ENCODE measurements at regions not wholly inside any gene's neighbourhood (a gene's known extent, or its start where the extent isn't known, plus 50 kb on each side); places are given as distances from the start of the nearest gene placed in this dataset.

GRCh38 chr6:95469511-95469910 lies 107.8 kb upstream of the MANEA start:
- H2BK15ac ChIP-seq (ENCODE audit: low read depth, low read length) = no peak overlapping the region
- H3K4ac ChIP-seq (ENCODE audit: low read depth, low read length) = no peak overlapping the region
- no peak overlapping the region for H3K23ac ChIP-seq (ENCODE audit: low read depth, low read length)
- CTCF ChIA-PET = no interaction called here
- no peak overlapping the region for H2BK20ac ChIP-seq (ENCODE audit: low read depth, low read length)
- no peak overlapping the region for H3K14ac ChIP-seq (replicated peaks; ENCODE audit: low read depth, low read length)
- H3K4me2 ChIP-seq (ENCODE audit: low read depth, low read length) = no peak overlapping the region
- no peak overlapping the region for H2AK5ac ChIP-seq (ENCODE audit: low read depth, low read length)
- H2AFZ ChIP-seq (replicated peaks; ENCODE audit: low read length, poor library complexity) = no peak overlapping the region
- no peak overlapping the region for H4K8ac ChIP-seq (ENCODE audit: low read depth in 2 of 2, low read length in 2 of 2)
- no peak for DNase-seq
- in situ Hi-C loops (cut with MboI; ENCODE audit: low sequenced_read_pairs) = no loop called here
- H2BK5ac ChIP-seq (ENCODE audit: low read depth, low read length, poor library complexity, severe bottlenecking) = no peak overlapping the region
- no peak overlapping the region for H4K91ac ChIP-seq (ENCODE audit: insufficient read depth, low read depth, low read length)
- no peaks in the 10 kb centered on the region for H3K9me1 ChIP-seq (ENCODE audit: insufficient read depth, low read length)
- peaks cover 14% of the 10 kb centered on the region for H3K9me3 ChIP-seq (ENCODE audit: control insufficient read depth, insufficient read depth, low read length)
- H2AK9ac ChIP-seq (replicated peaks; ENCODE audit: low read depth, low read length, poor library complexity) = no peak overlapping the region
- H3K36me3 ChIP-seq (ENCODE audit: control insufficient read depth, insufficient read depth, low read length) = no peaks in the 10 kb centered on the region
- H3K4me1 ChIP-seq (ENCODE audit: control insufficient read depth, insufficient read depth, low read length) = no peaks in the 10 kb centered on the region
- WGBS, 2 experiments (ENCODE audit: extremely low coverage in 2 of 2, insufficient read length in 1 of 2) = no CpG with 5 or more reads among the region's 2 CpGs
- no peak overlapping the region for H3K56ac ChIP-seq (ENCODE audit: extremely low read depth, insufficient read depth, low read length)
- H4K5ac ChIP-seq (ENCODE audit: low read depth, low read length) = no peak overlapping the region
- POLR2A ChIA-PET (ENCODE audit: unreplicated experiment) = no interaction called here
- H3K27me3 ChIP-seq (ENCODE audit: control insufficient read depth, insufficient read depth, low read length) = no peaks in the 10 kb centered on the region
- ATAC-seq (ENCODE audit: low read depth) = no peak
- H3K4me3 ChIP-seq (ENCODE audit: insufficient read depth, low read depth, low read length) = no peak overlapping the region
- no peak overlapping the region for H2BK120ac ChIP-seq (ENCODE audit: low read depth, low read length)
- no peak for TF ChIP-seq POLR2A (IDR thresholded peaks at IDR 0.05; ENCODE audit: low read depth, low read length)
- TF ChIP-seq USF2 (IDR thresholded peaks at IDR 0.05; ENCODE audit: low read depth, low read length) = no peak
- TF ChIP-seq CEBPB (IDR thresholded peaks at IDR 0.05; ENCODE audit: low read depth, low read length) = no peak
- TF ChIP-seq RCOR1 (IDR thresholded peaks at IDR 0.05; ENCODE audit: insufficient replicate concordance, low read length) = no peak
- no peak for TF ChIP-seq FOS (IDR thresholded peaks at IDR 0.05; ENCODE audit: low read depth, low read length)
- 0 out of 2 replicates have a peak, but pooled peaks have one; percentile 6 for TF ChIP-seq MAFK (IDR thresholded peaks at IDR 0.05; ENCODE audit: low read depth, low read length)
- no peak for TF ChIP-seq SMC3 (IDR thresholded peaks at IDR 0.05; ENCODE audit: low read depth, low read length)
- no peaks in the 10 kb centered on the region for H3K79me1 ChIP-seq (ENCODE audit: low read depth in 1 of 2, low read length in 2 of 2)
- no TSS peak for BruUV-seq (replicated peaks)
- dilution Hi-C loops (cut with HindIII; ENCODE audit: low sequenced_read_pairs, unreplicated experiment) = no loop called here
- no peak overlapping the region for H3K18ac ChIP-seq (ENCODE audit: low read depth, low read length)
- no peak overlapping the region for H3K27ac ChIP-seq (ENCODE audit: insufficient read depth, low read length)
- intact Hi-C loops (cut with micrococcal nuclease) = no loop called here
- H4K20me1 ChIP-seq (ENCODE audit: insufficient read depth, low read length) = no peaks in the 10 kb centered on the region
- H3K9ac ChIP-seq (ENCODE audit: low read depth, low read length) = no peak overlapping the region

Data from IMR-90 (cell line).